ENCODE measurements at regions not wholly inside any gene's neighbourhood (a gene's known extent, or its start where the extent isn't known, plus 50 kb on each side); places are given as distances from the start of the nearest gene placed in this dataset.

- no peak overlapping the region for H3K4me3 ChIP-seq (ENCODE audit: low read depth, low read length)
- CTCF ChIA-PET: interaction anchor here (0.6 kb wide), 2 partner anchors 17 to 129 kb away, joined by 4 to 6 read pairs; no protein-coding TSS in a partner anchor
- H3K9me3 ChIP-seq (ENCODE audit: control insufficient read depth, insufficient read depth, low read depth, low read length): no peaks in the 10 kb centered on the region
- H3K36me3 ChIP-seq (ENCODE audit: control insufficient read depth in 2 of 2, insufficient read depth in 1 of 2, low read length in 2 of 2): no peaks in the 10 kb centered on the region
- no peak for TF ChIP-seq ZNF433 (tag by site-specific recombination; IDR thresholded peaks at IDR 0.05; ENCODE audit: low read depth)
- no peak for TF ChIP-seq ZNF133 (tag by site-specific recombination; IDR thresholded peaks at IDR 0.05)
- TF ChIP-seq ZNF335 (tag by site-specific recombination; conservative IDR thresholded peaks at IDR 0.05): no peak
- TF ChIP-seq MZF1 (tag by site-specific recombination; IDR thresholded peaks at IDR 0.05; ENCODE audit: borderline replicate concordance): no peak
- no peak for TF ChIP-seq ZNF792 (tag by site-specific recombination; IDR thresholded peaks at IDR 0.05)
- TF ChIP-seq ZNF777 (tag by site-specific recombination; IDR thresholded peaks at IDR 0.05; ENCODE audit: borderline replicate concordance): no peak
- no peak for TF ChIP-seq SP7 (tag by site-specific recombination; IDR thresholded peaks at IDR 0.05)
- TF ChIP-seq ZSCAN4 (tag by site-specific recombination; IDR thresholded peaks at IDR 0.05): no peak
- TF ChIP-seq PRDM6 (tag by site-specific recombination; IDR thresholded peaks at IDR 0.05): no peak
- TF ChIP-seq ZNF248 (tag by site-specific recombination; IDR thresholded peaks at IDR 0.05): no peak
- no peaks in the 10 kb centered on the region for H3K4me1 ChIP-seq (ENCODE audit: control insufficient read depth, insufficient read depth, low read length)
- POLR2A ChIA-PET: no interaction called here
- H3K27ac ChIP-seq (ENCODE audit: extremely low read depth, low read depth, low read length): no peak overlapping the region
Measured at GRCh38 chr7:109522585-109522984, 952.9 kb downstream of the DNAJB9 start.

GRCh38 chr7:109527833-109528232, 958.2 kb downstream of the DNAJB9 start:
- Histone ChIP-seq H3K4me1 (ENCODE audit: control insufficient read depth, insufficient read depth, low read length) (no peaks in the 10 kb centered on the region), H3K36me3 (ENCODE audit: control insufficient read depth in 2 of 2, insufficient read depth in 1 of 2, low read length in 2 of 2) (no peaks in the 10 kb centered on the region), H3K4me3 (ENCODE audit: low read depth, low read length) (no peak overlapping the region), H3K9me3 (ENCODE audit: control insufficient read depth, insufficient read depth, low read depth, low read length) (no peaks in the 10 kb centered on the region), H3K27ac (ENCODE audit: extremely low read depth, low read depth, low read length) (no peak overlapping the region)
- ChIA-PET POLR2A (no interaction called here), CTCF (no interaction called here)
- TF ChIP-seq HIC1 (tag by site-specific recombination; IDR thresholded peaks at IDR 0.05) (no peak), ZNF449 (tag by site-specific recombination; IDR thresholded peaks at IDR 0.05) (no peak), ZNF221 (tag by site-specific recombination; IDR thresholded peaks at IDR 0.05; ENCODE audit: borderline replicate concordance) (no peak), BCL11A (tag by site-specific recombination; IDR thresholded peaks at IDR 0.05; ENCODE audit: low read depth) (no peak)

- no peak overlapping the region for H3K4me3 ChIP-seq (ENCODE audit: low read depth, low read length)
- POLR2A ChIA-PET: no interaction called here
- no peaks in the 10 kb centered on the region for H3K9me3 ChIP-seq (ENCODE audit: control insufficient read depth, insufficient read depth, low read depth, low read length)
- TF ChIP-seq ZNF155 (tag by site-specific recombination; IDR thresholded peaks at IDR 0.05) (no peak), ZNF24 (tag by site-specific recombination; IDR thresholded peaks at IDR 0.05) (no peak)
- no peaks in the 10 kb centered on the region for H3K36me3 ChIP-seq (ENCODE audit: control insufficient read depth in 2 of 2, insufficient read depth in 1 of 2, low read length in 2 of 2)
- no peaks in the 10 kb centered on the region for H3K4me1 ChIP-seq (ENCODE audit: control insufficient read depth, insufficient read depth, low read length)
- no peak overlapping the region for H3K27ac ChIP-seq (ENCODE audit: extremely low read depth, low read depth, low read length)
- CTCF ChIA-PET: no interaction called here
Measured at GRCh38 chr7:109529712-109530111, 960.0 kb downstream of the DNAJB9 start.
